ENCODE measurements at regions not wholly inside any gene's neighbourhood (a gene's known extent, or its start where the extent isn't known, plus 50 kb on each side); places are given as distances from the start of the nearest gene placed in this dataset.

- DNase-seq (ENCODE audit: low spot score in 2 of 2) (no peak), ATAC-seq (replicated peaks; ENCODE audit: extremely low read depth, poor library complexity, severe bottlenecking) (no peak)
- Mint-ChIP-seq H3K4me1 (no peaks in the 10 kb centered on the region), H3K27me3 (no peaks in the 10 kb centered on the region), H3K36me3 (ENCODE audit: insufficient read depth) (no peaks in the 10 kb centered on the region), H3K27ac (ENCODE audit: low read depth) (no peak overlapping the region), H3K4me3 (no peak overlapping the region), H3K9me3 (peaks cover 22% of the 10 kb centered on the region)
Observed at GRCh38 chr11:29844701-29845379, 172.0 kb downstream of the KCNA4 start.

- peaks cover 22% of the 10 kb centered on the region for H3K9me3 Mint-ChIP-seq
- no peaks in the 10 kb centered on the region for H3K36me3 Mint-ChIP-seq (ENCODE audit: insufficient read depth)
Observed at GRCh38 chr11:29844031-29844430, 172.8 kb downstream of the KCNA4 start.

GRCh38 chr11:29842061-29842460 lies 174.8 kb downstream of the KCNA4 start:
- Mint-ChIP-seq H3K27ac (ENCODE audit: low read depth) (no peak overlapping the region), H3K27me3 (no peaks in the 10 kb centered on the region), H3K4me3 (no peak overlapping the region), H3K4me1 (no peaks in the 10 kb centered on the region), H3K9me3 (peaks cover 17% of the 10 kb centered on the region), H3K36me3 (ENCODE audit: insufficient read depth) (no peaks in the 10 kb centered on the region)
- DNase-seq (ENCODE audit: low spot score in 2 of 2) = no peak
- ATAC-seq (replicated peaks; ENCODE audit: extremely low read depth, poor library complexity, severe bottlenecking) = no peak

More at GRCh38 chr11:29844031-29844430, 172.8 kb downstream of the KCNA4 start:
- ATAC-seq (replicated peaks; ENCODE audit: extremely low read depth, poor library complexity, severe bottlenecking) = no peak
- H3K4me3 Mint-ChIP-seq = no peak overlapping the region
- H3K27ac Mint-ChIP-seq (ENCODE audit: low read depth) = no peak overlapping the region
- H3K27me3 Mint-ChIP-seq = no peaks in the 10 kb centered on the region
- no peaks in the 10 kb centered on the region for H3K4me1 Mint-ChIP-seq
- DNase-seq (ENCODE audit: low spot score in 2 of 2) = no peak

GRCh38 chr11:29826878-29827277 lies 190.0 kb downstream of the KCNA4 start:
- Mint-ChIP-seq H3K4me1 (no peaks in the 10 kb centered on the region), H3K27ac (ENCODE audit: low read depth) (no peak overlapping the region), H3K36me3 (ENCODE audit: insufficient read depth) (no peaks in the 10 kb centered on the region), H3K27me3 (no peaks in the 10 kb centered on the region), H3K4me3 (no peak overlapping the region), H3K9me3 (peaks cover 29% of the 10 kb centered on the region)
- DNase-seq (ENCODE audit: low spot score in 2 of 2) (no peak), ATAC-seq (replicated peaks; ENCODE audit: extremely low read depth, poor library complexity, severe bottlenecking) (no peak)

GRCh38 chr11:29816359-29816758 lies 200.5 kb downstream of the KCNA4 start:
- no peaks in the 10 kb centered on the region for H3K4me1 Mint-ChIP-seq
- DNase-seq (ENCODE audit: low spot score in 2 of 2) (no peak), ATAC-seq (replicated peaks; ENCODE audit: extremely low read depth, poor library complexity, severe bottlenecking) (no peak)
- no peak overlapping the region for H3K27ac Mint-ChIP-seq (ENCODE audit: low read depth)
- no peak overlapping the region for H3K4me3 Mint-ChIP-seq
- no peaks in the 10 kb centered on the region for H3K27me3 Mint-ChIP-seq
- peaks cover 26% of the 10 kb centered on the region for H3K9me3 Mint-ChIP-seq
- no peaks in the 10 kb centered on the region for H3K36me3 Mint-ChIP-seq (ENCODE audit: insufficient read depth)

- Mint-ChIP-seq H3K9me3 (peaks cover 12% of the 10 kb centered on the region), H3K36me3 (ENCODE audit: insufficient read depth) (no peaks in the 10 kb centered on the region), H3K27me3 (no peaks in the 10 kb centered on the region), H3K27ac (ENCODE audit: low read depth) (no peak overlapping the region), H3K4me1 (no peaks in the 10 kb centered on the region), H3K4me3 (no peak overlapping the region)
- no peak for ATAC-seq (replicated peaks; ENCODE audit: extremely low read depth, poor library complexity, severe bottlenecking)
- no peak for DNase-seq (ENCODE audit: low spot score in 2 of 2)
Observed at GRCh38 chr11:29809121-29809520, 207.7 kb downstream of the KCNA4 start.

GRCh38 chr11:29802522-29802921 lies 214.3 kb downstream of the KCNA4 start:
- Mint-ChIP-seq H3K4me3 (no peak overlapping the region), H3K36me3 (ENCODE audit: insufficient read depth) (no peaks in the 10 kb centered on the region), H3K27ac (ENCODE audit: low read depth) (no peak overlapping the region), H3K27me3 (no peaks in the 10 kb centered on the region), H3K9me3 (no peaks in the 10 kb centered on the region), H3K4me1 (no peaks in the 10 kb centered on the region)
- no peak for DNase-seq (ENCODE audit: low spot score in 2 of 2)
- ATAC-seq (replicated peaks; ENCODE audit: extremely low read depth, poor library complexity, severe bottlenecking) = no peak

GRCh38 chr11:29801561-29801960 lies 215.3 kb downstream of the KCNA4 start:
- Mint-ChIP-seq H3K27me3 (no peaks in the 10 kb centered on the region), H3K4me1 (no peaks in the 10 kb centered on the region), H3K36me3 (ENCODE audit: insufficient read depth) (no peaks in the 10 kb centered on the region), H3K9me3 (no peaks in the 10 kb centered on the region), H3K27ac (ENCODE audit: low read depth) (no peak overlapping the region), H3K4me3 (no peak overlapping the region)
- DNase-seq (ENCODE audit: low spot score in 2 of 2) (no peak), ATAC-seq (replicated peaks; ENCODE audit: extremely low read depth, poor library complexity, severe bottlenecking) (no peak)

GRCh38 chr11:29786092-29786491 lies 230.7 kb downstream of the KCNA4 start:
- ATAC-seq (replicated peaks; ENCODE audit: extremely low read depth, poor library complexity, severe bottlenecking) (no peak), DNase-seq (ENCODE audit: low spot score in 2 of 2) (no peak)
- Mint-ChIP-seq H3K27ac (ENCODE audit: low read depth) (no peak overlapping the region), H3K27me3 (no peaks in the 10 kb centered on the region), H3K36me3 (ENCODE audit: insufficient read depth) (peaks cover 2% of the 10 kb centered on the region), H3K9me3 (peaks cover 16% of the 10 kb centered on the region), H3K4me3 (no peak overlapping the region), H3K4me1 (no peaks in the 10 kb centered on the region)

GRCh38 chr11:29783506-29783905 lies 233.3 kb downstream of the KCNA4 start:
- Mint-ChIP-seq H3K9me3 (peaks cover 23% of the 10 kb centered on the region), H3K27ac (ENCODE audit: low read depth) (no peak overlapping the region), H3K4me1 (no peaks in the 10 kb centered on the region), H3K36me3 (ENCODE audit: insufficient read depth) (peaks cover 2% of the 10 kb centered on the region), H3K4me3 (no peak overlapping the region), H3K27me3 (no peaks in the 10 kb centered on the region)
- DNase-seq (ENCODE audit: low spot score in 2 of 2) (no peak), ATAC-seq (replicated peaks; ENCODE audit: extremely low read depth, poor library complexity, severe bottlenecking) (no peak)

- ATAC-seq (replicated peaks; ENCODE audit: extremely low read depth, poor library complexity, severe bottlenecking) (no peak), DNase-seq (ENCODE audit: low spot score in 2 of 2) (no peak)
Observed at GRCh38 chr11:29782447-29782846, 234.4 kb downstream of the KCNA4 start.

GRCh38 chr11:29781268-29781667 lies 235.6 kb downstream of the KCNA4 start:
- no peak for ATAC-seq (replicated peaks; ENCODE audit: extremely low read depth, poor library complexity, severe bottlenecking)
- Mint-ChIP-seq H3K27me3 (no peaks in the 10 kb centered on the region), H3K4me3 (no peak overlapping the region), H3K36me3 (ENCODE audit: insufficient read depth) (peaks cover 2% of the 10 kb centered on the region), H3K4me1 (no peaks in the 10 kb centered on the region), H3K9me3 (peaks cover 23% of the 10 kb centered on the region), H3K27ac (ENCODE audit: low read depth) (no peak overlapping the region)
- DNase-seq (ENCODE audit: low spot score in 2 of 2) = no peak

More at GRCh38 chr11:29782447-29782846, 234.4 kb downstream of the KCNA4 start:
- no peaks in the 10 kb centered on the region for H3K27me3 Mint-ChIP-seq
- H3K27ac Mint-ChIP-seq (ENCODE audit: low read depth) = no peak overlapping the region
- H3K36me3 Mint-ChIP-seq (ENCODE audit: insufficient read depth) = peaks cover 2% of the 10 kb centered on the region
- no peaks in the 10 kb centered on the region for H3K4me1 Mint-ChIP-seq
- H3K4me3 Mint-ChIP-seq = no peak overlapping the region
- peaks cover 26% of the 10 kb centered on the region for H3K9me3 Mint-ChIP-seq

- Mint-ChIP-seq H3K36me3 (ENCODE audit: insufficient read depth) (peaks cover 2% of the 10 kb centered on the region), H3K4me3 (no peak overlapping the region)
Observed at GRCh38 chr11:29780756-29781155, 236.1 kb downstream of the KCNA4 start.

More at GRCh38 chr11:29780756-29781155, 236.1 kb downstream of the KCNA4 start:
- no peaks in the 10 kb centered on the region for H3K4me1 Mint-ChIP-seq
- DNase-seq (ENCODE audit: low spot score in 2 of 2) (no peak), ATAC-seq (replicated peaks; ENCODE audit: extremely low read depth, poor library complexity, severe bottlenecking) (no peak)
- no peaks in the 10 kb centered on the region for H3K27me3 Mint-ChIP-seq
- peaks cover 18% of the 10 kb centered on the region for H3K9me3 Mint-ChIP-seq
- no peak overlapping the region for H3K27ac Mint-ChIP-seq (ENCODE audit: low read depth)

All from central memory CD8-positive, alpha-beta T cell (primary cell).